GM23248 (cell line): ENCODE measurements at regions not wholly inside any gene's neighbourhood (a gene's known extent, or its start where the extent isn't known, plus 50 kb on each side); places are given as distances from the start of the nearest gene placed in this dataset.
"Not testable (repeated sequence)": the region's sequence is repeated elsewhere in the genome, so short reads cannot be mapped to it uniquely, and the experiment has no call there.

Experiments
- EZH2 ChIP-seq: fragments of 200-600 bp; sonication (generic); IDR thresholded peaks from 2 replicates; pipeline ENCODE4 v1.6.1; 2018; ENCODE audit warnings: antibody characterized with exemption, mild to moderate bottlenecking; ENCODE audit not compliant: insufficient read depth, poor library complexity, severe bottlenecking
- EZH2phosphoT487 ChIP-seq: fragments of 200-600 bp; sonication (generic); IDR thresholded peaks from 2 replicates; pipeline ENCODE4 v1.6.1; 2018; ENCODE audit warnings: antibody characterized with exemption, moderate library complexity, mild to moderate bottlenecking, low read depth; ENCODE audit not compliant: insufficient read depth

GRCh38 chrX:40926739-40927427, 158.4 kb upstream of the USP9X start:
- not testable (repeated sequence) for TF ChIP-seq EZH2, EZH2phosphoT487
